Pancreas (tissue), 10 donors: ENCODE measurements at regions not wholly inside any gene's neighbourhood (a gene's known extent, or its start where the extent isn't known, plus 50 kb on each side); places are given as distances from the start of the nearest gene placed in this dataset.
"Not testable (repeated sequence)": the region's sequence is repeated elsewhere in the genome, so short reads cannot be mapped to it uniquely, and the experiment has no call there.

ENCODE experiments used
- ATAC-seq, 4 donors: fragments of 200-7000 bp; cut with Tn5 transposase; one replicate each; pipeline versions ENCODE4 v1.8.0 to v1.9.1; 2020; ENCODE audit warnings: mild to moderate bottlenecking in 4 of 4, moderate library complexity in 4 of 4
- DNase-seq, 6 donors: peaks; one replicate each; pipeline ENCODE4 v3.0.0-alpha.2; 2020
- FAIRE-seq: peaks from 2 replicates; lab custom pipeline; 2012; peaks lifted over from hg19 to GRCh38; lab: Jason Lieb, UNC
- H3K27ac ChIP-seq, 4 donors: fragments of 200-600 bp; sonication (generic); 1 replicate in 3 of 4; 2 replicates in 1 of 4; pipeline versions ENCODE4 v1.5.0 to v1.8.0; 2020
- H3K27me3 ChIP-seq, 4 donors: fragments of 200-600 bp; one replicate each; pipeline ENCODE4 v1.8.0; 2021
- H3K36me3 ChIP-seq, 3 donors: fragments of 200-600 bp; sonication (generic) in 1 of 3; one replicate each; pipeline versions ENCODE4 v1.5.0 to v1.8.0; 2020 to 2021
- H3K4me1 ChIP-seq, 3 donors: fragments of 200-600 bp; one replicate each; pipeline ENCODE4 v1.8.0; 2021
- H3K4me3 ChIP-seq, 4 donors: fragments of 200-600 bp; sonication (generic) in 2 of 4; one replicate each; pipeline versions ENCODE4 v1.5.0 to v1.8.0; 2020 to 2021
- H3K9me3 ChIP-seq, 4 donors: fragments of 200-600 bp; one replicate each; pipeline ENCODE4 v1.8.0; 2021
- WGBS, 2 donors: extraction: QIAGEN DNeasy Blood & Tissue Kit; methylation state at CpG; one replicate each; pipeline ENCODE4 v1.1.7; 2013; 5-methylcytosine and 5-hydroxymethylcytosine counted together
- intact Hi-C, 3 donors: fragments of 100-400 bp; cut with DNase I; formaldehyde crosslinking; loops; one replicate each; pipeline versions ENCODE4 v1.11.1 to v1.14.2; 2022
- TF ChIP-seq, protein P1 (sequence below), 4 donors: fragments of 200-600 bp; sonication (generic) in 3 of 4; IDR thresholded peaks; one replicate each; pipeline versions ENCODE4 v1.5.0 to v1.8.0; 2021; ENCODE audit warnings: antibody characterized with exemption in 4 of 4
- donor health status: healthy with polysubstance abuse.
- donor health status: DM: no; HTN: no; CAD: no; lungs with moderate emphysema.
- donor health status: DM: no; HTN: no; CAD: no.
- donor health status: control.
- donor health status: control.
- donor health status: Bipolar disorder and iron deficiency.
- donor health status: DM: yes; HTN: yes; CAD: no.
- donor health status: DM: no; HTN: no; CAD: no.
- donor health status: DM: no; HTN: no; CAD: no.
- donor health status: DM: yes; HTN: yes; CAD: no.

DNA sequence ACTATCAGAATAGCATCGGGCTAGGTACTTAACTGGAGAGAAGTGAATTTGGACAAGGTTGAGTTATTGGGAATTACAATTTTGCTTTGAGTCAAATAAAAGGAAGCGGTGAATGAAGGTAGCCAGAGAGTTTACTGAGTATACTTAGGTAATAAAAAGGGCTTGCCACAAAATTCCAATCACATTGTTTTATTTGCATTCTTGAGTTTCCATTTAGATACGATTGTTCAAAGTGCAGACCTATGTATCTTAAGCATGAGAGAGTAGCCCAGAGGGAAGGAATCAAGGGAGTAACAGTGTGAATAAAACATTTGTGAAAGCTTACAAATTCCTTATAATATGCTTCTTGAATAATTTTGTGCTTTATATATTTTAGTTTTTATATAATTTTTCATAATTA, 102.5 kb upstream of the NDST4 start:
- no peak for FAIRE-seq
- TF ChIP-seq, protein P1, sequence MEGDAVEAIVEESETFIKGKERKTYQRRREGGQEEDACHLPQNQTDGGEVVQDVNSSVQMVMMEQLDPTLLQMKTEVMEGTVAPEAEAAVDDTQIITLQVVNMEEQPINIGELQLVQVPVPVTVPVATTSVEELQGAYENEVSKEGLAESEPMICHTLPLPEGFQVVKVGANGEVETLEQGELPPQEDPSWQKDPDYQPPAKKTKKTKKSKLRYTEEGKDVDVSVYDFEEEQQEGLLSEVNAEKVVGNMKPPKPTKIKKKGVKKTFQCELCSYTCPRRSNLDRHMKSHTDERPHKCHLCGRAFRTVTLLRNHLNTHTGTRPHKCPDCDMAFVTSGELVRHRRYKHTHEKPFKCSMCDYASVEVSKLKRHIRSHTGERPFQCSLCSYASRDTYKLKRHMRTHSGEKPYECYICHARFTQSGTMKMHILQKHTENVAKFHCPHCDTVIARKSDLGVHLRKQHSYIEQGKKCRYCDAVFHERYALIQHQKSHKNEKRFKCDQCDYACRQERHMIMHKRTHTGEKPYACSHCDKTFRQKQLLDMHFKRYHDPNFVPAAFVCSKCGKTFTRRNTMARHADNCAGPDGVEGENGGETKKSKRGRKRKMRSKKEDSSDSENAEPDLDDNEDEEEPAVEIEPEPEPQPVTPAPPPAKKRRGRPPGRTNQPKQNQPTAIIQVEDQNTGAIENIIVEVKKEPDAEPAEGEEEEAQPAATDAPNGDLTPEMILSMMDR (IDR thresholded peaks at IDR 0.05) = no peak

DNA sequence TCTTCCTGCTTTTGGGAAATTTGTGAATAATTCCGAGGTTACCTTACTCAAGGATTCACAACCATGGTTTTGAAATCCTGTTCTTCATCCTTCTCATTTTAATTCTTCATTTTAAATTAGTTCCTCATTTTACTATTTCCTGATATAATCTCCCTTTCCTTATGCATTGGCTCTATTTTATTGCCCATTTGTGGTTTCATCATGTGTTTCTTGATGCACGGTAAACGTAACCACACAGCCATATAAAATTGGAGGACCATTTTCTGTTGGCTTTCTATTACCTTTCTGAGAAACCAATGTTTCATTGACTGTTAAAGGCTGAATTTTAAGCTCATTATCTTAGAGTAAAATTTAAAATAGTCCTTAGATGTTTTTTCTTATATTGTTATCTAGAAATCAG, 100.3 kb upstream of the NDST4 start:
- intact Hi-C loops = no loop called here
- FAIRE-seq (no peak), DNase-seq (no peak), ATAC-seq (no peak)
- 85 to 91% methylated on average over 3 of the region's 3 CpGs for WGBS, 2 donors
- TF ChIP-seq, protein P1 (IDR thresholded peaks at IDR 0.05) = no peak
- H3K36me3 ChIP-seq = no peaks in the 10 kb centered on the region
- no peaks in the 10 kb centered on the region for H3K27me3 ChIP-seq
- no peak overlapping the region for H3K4me3 ChIP-seq
- H3K27ac ChIP-seq = no peak overlapping the region
- H3K9me3 ChIP-seq = no peaks in the 10 kb centered on the region
- H3K4me1 ChIP-seq = no peaks in the 10 kb centered on the region

More for the DNA sequence above, 102.5 kb upstream of the NDST4 start:
- DNase-seq (no peak), ATAC-seq (no peak)
- no peaks in the 10 kb centered on the region for H3K4me1 ChIP-seq
- no peak overlapping the region for H3K4me3 ChIP-seq
- no peaks in the 10 kb centered on the region for H3K36me3 ChIP-seq
- no peak overlapping the region for H3K27ac ChIP-seq
- intact Hi-C loops = no loop called here
- no peaks in the 10 kb centered on the region for H3K27me3 ChIP-seq
- no peaks in the 10 kb centered on the region for H3K9me3 ChIP-seq
- 44 to 52% methylated on average over 3 of the region's 3 CpGs for WGBS, 2 donors

DNA sequence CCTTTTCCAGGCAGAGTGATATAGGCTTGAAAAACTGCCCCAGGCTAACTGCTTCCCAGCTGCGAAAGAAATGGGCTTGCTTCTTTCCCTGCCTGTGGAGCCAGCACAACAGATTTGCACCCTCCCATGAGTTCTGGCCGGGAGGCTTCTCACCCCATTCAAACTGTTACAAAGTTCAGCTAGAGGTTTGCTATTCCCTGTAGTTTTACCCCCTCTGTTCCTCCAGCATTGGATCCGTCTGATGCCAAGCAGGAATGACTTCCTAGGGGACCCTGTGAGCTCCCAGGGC, 87.6 kb upstream of the NDST4 start:
- TF ChIP-seq, protein P1 (IDR thresholded peaks at IDR 0.05) = no peak
- H3K9me3 ChIP-seq = no peaks in the 10 kb centered on the region
- H3K27me3 ChIP-seq = no peaks in the 10 kb centered on the region
- ATAC-seq (no peak), FAIRE-seq (no peak), DNase-seq (no peak)
- no peaks in the 10 kb centered on the region for H3K4me1 ChIP-seq
- H3K4me3 ChIP-seq = no peak overlapping the region
- no peak overlapping the region for H3K27ac ChIP-seq
- intact Hi-C loops = no loop called here
- H3K36me3 ChIP-seq = no peaks in the 10 kb centered on the region
- WGBS, 2 donors = 73 to 77% methylated on average over 3 of the region's 3 CpGs

DNA sequence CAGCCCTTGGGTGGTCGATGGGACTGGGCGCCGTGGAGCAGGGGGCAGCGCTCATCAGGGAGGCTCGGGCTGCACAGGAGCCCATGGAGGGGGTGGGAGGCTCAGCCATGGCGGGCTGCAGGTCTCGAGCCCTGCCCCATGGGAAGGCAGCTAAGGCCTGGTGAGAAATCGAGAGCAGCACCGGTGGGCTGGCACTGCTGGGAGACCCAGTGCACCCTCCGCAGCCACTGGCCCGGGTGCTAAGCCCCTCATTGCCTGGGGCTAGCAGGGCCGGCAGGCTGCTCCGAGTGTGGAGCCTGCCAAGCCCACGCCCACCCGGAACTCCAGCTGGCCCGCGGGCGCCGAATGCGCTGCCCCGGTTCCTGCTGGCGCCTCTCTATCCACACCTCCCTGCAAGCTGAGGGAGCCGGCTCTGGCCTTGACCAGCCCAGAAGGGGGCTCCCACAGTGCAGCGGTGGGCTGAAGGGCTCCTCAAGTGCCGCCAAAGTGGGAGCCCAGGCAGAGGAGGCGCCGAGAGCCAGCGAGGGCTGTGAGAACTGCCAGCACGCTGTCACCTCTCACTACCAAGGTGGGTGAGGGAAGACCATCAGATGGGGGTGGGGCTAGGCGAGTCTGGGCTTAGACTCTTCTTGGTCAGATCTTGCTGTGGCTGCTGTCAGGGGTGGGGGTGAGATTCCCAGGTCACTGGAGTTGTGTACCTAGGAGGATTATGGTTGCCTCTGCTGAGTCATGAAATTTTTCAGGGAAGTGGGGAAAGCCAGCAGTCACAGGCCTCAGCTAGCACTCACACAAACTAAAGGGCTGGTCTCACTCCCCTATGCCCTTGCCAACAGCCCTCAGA, 87.0 kb upstream of the NDST4 start:
- ATAC-seq, H3K4me3 ChIP-seq, H3K27ac ChIP-seq, FAIRE-seq, H3K9me3 ChIP-seq, H3K36me3 ChIP-seq, H3K27me3 ChIP-seq, H3K4me1 ChIP-seq, intact Hi-C loops: not testable (repeated sequence)
- 92 to 95% methylated on average over 27 to 30 of the region's 30 CpGs for WGBS, 2 donors
- peak in 2 of 6 donors; percentile 18 to 61 for DNase-seq

DNA sequence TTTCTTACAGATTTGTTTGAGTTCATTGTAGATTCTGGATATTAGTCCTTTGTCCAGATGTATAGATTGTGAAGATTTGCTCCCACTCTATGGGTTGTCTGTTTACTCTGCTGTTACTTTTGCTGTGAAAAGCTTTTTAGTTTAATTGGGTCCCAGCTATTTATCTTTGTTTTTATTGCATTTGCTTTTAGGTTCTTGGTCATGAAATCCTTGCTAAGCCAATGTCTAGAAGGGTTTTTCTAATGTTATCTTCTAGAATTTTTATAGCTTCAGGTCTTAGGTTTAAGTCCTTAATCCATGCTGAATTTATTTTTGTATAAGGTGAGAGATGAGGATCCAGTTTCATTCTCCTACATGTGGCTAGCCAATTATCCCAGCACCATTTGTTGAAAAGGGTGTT, 81.2 kb upstream of the NDST4 start:
- intact Hi-C loops, H3K36me3 ChIP-seq, ATAC-seq, DNase-seq, H3K4me1 ChIP-seq, H3K9me3 ChIP-seq, FAIRE-seq, H3K27me3 ChIP-seq, H3K27ac ChIP-seq, H3K4me3 ChIP-seq: not testable (repeated sequence)

DNA sequence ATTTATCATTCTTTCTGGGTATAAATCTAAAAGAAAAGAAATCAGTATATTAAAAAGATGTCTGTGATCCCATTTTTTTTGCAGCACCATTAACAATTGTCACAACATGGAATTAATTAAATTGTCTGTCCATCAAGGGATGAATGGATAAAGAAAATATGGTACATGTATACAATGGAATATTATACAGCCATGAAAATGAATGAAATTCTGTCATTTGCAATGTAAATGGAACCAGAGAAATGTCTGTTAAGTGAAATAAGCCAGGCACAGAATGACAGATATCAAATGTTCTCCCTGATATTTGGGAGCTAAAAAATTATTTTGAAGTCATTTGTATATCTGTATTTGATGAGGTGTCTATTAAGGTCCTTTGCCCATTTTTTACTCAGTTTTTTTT, 77.1 kb upstream of the NDST4 start:
- TF ChIP-seq, protein P1 (IDR thresholded peaks at IDR 0.05) = no peak
- Histone ChIP-seq H3K36me3 (no peaks in the 10 kb centered on the region), H3K4me1 (no peaks in the 10 kb centered on the region), H3K27ac (no peak overlapping the region), H3K4me3 (no peak overlapping the region), H3K27me3 (no peaks in the 10 kb centered on the region), H3K9me3 (no peaks in the 10 kb centered on the region)
- FAIRE-seq (no peak), DNase-seq (no peak), ATAC-seq (no peak)
- intact Hi-C loops = no loop called here
